ENCODE measurements at regions not wholly inside any gene's neighbourhood (a gene's known extent, or its start where the extent isn't known, plus 50 kb on each side); places are given as distances from the start of the nearest gene placed in this dataset.

DNA sequence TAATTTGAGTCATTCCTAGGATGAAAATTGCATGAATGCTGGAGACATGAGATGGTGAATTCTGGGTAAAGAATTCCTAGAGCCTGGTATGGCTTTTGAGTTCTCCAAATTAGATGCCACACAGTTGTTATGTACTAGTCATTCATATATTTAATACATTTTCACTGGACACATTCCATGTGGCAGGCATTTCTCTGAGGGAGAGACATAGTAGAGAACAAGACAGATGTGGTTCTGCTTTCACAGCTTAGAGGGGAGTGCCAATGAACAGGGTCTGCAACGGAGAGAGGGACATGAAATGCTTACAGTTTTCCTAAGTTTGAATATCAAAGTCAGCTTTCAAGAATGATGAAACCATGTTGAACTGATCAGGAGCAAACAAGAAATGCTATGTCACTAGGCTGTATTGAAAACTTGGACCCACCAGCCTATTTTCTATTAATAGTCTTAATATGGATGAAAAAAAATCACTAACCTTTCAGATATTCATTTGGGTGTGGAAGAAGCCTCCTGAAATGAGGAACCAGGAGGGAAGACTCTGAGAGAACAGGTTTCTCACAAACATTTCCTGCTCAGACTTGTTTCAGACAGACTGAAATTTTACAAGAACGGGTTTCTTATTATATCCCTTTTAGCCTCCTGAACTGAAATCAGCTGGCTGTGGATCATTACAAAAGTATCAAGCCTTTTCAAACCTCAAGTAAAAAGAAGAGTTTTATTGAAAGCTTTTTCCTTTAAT, 276.0 kb upstream of the TET2 start:
- no peak for DNase-seq (ENCODE audit: low spot score)
- no peak for ATAC-seq
- intact Hi-C loops (cut with DNase I) = no loop called here

GRCh38 chr4:104878936-104879335, 267.7 kb upstream of the TET2 start:
- intact Hi-C loops (cut with DNase I) = no loop called here
- no peak for DNase-seq (ENCODE audit: low spot score)
- no peak for ATAC-seq

DNA sequence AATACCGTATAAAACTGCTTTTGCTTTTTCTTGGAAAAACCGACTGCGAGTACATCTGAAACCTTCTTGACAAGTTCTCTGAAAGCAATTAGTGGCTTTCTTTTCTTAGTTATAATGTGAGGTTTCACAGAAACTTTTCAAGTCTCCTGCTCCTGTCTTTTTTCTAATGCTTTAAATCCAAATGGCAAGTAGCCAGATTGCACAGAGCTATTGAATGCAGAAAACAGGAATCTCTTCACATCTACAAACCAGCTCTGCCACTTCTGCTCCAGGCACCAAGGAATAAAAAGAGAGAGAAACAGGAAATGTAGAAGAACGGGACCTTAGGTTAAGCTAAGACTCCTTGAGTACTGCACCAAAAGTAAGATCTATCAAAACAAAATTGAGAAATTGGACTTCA, 267.3 kb upstream of the TET2 start:
- DNase-seq (ENCODE audit: low spot score) = no peak
- intact Hi-C loops (cut with DNase I) = no loop called here

DNA sequence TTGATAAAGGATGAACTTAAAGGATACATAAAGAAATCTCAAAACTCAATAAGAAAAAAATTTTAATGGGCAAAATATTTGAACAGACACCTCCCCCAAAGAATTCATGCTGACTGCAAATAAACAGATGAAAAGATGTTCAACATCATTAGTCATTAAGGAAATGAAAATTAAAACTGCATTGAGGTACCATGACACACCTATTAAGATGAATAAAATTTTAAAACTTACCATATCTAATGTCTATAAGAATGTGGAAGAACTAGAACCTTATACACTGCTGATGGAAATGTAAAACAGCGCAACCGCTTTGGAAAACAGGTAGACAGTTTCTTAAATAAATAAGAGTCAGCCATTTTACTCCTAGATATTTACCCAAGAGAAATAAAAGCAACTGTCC, 266.8 kb upstream of the TET2 start:
- intact Hi-C loops (cut with DNase I) = no loop called here
- DNase-seq (ENCODE audit: low spot score) (no peak), ATAC-seq (no peak)

More for the DNA sequence above, 267.3 kb upstream of the TET2 start:
- no peak for ATAC-seq

DNA sequence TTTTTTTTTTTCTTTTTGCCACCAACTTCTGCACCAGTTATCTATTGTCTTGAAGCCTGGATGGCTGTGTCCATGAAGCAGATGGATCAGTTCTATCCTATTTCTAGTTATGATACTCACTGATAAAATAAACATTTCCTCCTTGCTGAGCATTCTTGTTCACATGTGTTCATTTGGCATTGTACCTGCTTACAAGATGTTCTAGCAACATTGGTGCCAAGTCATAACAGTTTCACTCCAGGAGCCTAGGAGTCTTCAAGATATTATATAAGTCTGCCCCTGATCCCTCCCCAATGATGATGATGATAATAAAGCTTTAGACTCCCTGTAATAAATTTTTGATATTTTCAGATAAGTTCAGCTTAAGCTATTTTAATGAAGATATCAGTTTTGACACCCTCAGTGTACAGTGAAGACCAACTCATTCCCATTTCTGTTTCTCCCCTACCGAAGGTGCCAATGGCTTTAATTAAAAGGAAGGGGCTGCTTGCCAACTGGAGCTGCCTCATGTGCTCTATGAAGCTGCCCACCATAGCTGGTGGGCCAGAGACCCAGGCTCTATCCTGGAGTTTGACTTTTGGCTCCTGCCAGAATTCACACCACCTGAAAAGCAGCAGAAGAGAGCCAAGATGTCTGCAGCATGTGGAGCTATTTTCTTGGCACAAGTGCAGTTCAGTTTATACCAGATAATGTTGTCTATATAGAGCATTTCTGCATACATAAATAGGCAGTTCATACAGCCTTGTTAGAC, 265.4 kb upstream of the TET2 start:
- ATAC-seq = no peak
- no peak for DNase-seq (ENCODE audit: low spot score)
- intact Hi-C loops (cut with DNase I) = no loop called here

GRCh38 chr4:104890598-104891275, 255.9 kb upstream of the TET2 start:
- DNase-seq (ENCODE audit: low spot score) (no peak), ATAC-seq (no peak)
- intact Hi-C loops (cut with DNase I) = no loop called here

DNA sequence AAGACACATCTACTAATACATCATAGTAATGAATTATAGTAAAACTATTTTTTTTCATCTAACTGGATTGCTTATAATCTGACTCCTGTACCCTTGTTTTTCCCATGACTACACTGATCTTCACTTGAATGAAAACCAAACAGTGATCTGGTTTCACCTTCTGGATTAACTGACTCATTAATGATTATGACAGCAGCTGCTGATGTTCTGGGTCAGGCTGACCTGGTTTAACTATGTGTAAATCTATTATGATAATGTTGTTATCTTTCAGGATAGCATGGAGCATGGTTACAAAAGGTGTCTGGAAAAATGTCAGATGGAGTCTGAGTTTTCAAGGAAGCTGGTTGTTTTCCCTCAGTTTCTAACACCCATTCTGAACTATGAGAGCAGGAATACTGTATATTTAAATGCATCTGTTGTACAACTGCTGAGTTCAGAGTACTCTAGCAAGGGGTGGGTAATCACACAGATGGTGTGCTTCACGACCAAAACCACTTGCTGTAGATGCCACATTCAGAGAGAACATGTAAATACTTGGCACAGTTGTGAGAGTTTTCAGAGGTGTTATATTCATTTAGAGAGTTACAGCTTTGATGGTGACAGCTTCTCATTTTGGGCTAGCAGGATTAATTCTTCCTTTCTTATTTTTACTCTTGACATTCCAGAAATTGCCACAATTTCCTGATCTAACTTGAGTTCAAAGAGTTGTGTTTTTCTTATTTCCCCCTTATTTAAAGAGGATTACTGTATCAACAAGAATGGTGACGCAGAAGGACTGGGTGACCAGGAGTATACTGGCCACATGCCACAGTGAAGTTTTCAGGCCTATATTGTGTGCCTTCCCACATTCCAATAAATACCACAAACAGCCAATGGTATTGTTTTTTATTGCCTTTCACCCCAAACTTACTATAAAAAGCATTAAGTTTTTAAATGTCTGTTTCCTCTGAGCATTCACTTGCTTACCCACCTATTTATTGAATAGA, 249.7 kb upstream of the TET2 start:
- DNase-seq (ENCODE audit: low spot score) = no peak
- intact Hi-C loops (cut with DNase I) = no loop called here
- ATAC-seq = no peak

DNA sequence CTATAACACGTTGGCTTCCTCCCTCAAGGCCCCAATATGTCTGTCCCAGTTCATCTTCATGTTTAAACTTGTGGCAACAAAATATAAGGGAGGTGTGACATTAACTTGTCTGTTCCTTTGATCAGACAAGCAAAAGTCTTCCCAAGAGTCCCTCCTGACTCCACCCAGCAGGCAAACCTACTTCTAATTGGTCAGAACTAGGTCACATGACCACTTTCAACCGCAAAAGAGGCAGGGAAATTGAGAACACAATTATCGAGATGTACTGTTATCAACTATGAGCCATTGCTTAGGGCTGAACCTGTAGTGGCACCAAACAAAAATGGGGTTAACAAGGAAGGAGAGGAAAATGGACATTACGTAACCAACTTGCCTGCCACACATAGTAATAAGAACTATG, 246.8 kb upstream of the TET2 start:
- DNase-seq (ENCODE audit: low spot score) (no peak), ATAC-seq (no peak)
- intact Hi-C loops (cut with DNase I) = no loop called here

GRCh38 chr4:104901438-104901837, 245.2 kb upstream of the TET2 start:
- no peak for ATAC-seq
- intact Hi-C loops (cut with DNase I) = no loop called here
- no peak for DNase-seq (ENCODE audit: low spot score)

- DNase-seq (ENCODE audit: low spot score) (no peak), ATAC-seq (no peak)
- intact Hi-C loops (cut with DNase I) = no loop called here
Measured at GRCh38 chr4:104901961-104902605, 244.6 kb upstream of the TET2 start.

- no peak for DNase-seq (ENCODE audit: low spot score)
- intact Hi-C loops (cut with DNase I) = no loop called here
- peak; percentile 70 for ATAC-seq
Measured at GRCh38 chr4:104905065-104905464, 241.6 kb upstream of the TET2 start.

GRCh38 chr4:104905546-104905945, 241.1 kb upstream of the TET2 start:
- no peak for ATAC-seq
- intact Hi-C loops (cut with DNase I) = no loop called here
- no peak for DNase-seq (ENCODE audit: low spot score)

DNA sequence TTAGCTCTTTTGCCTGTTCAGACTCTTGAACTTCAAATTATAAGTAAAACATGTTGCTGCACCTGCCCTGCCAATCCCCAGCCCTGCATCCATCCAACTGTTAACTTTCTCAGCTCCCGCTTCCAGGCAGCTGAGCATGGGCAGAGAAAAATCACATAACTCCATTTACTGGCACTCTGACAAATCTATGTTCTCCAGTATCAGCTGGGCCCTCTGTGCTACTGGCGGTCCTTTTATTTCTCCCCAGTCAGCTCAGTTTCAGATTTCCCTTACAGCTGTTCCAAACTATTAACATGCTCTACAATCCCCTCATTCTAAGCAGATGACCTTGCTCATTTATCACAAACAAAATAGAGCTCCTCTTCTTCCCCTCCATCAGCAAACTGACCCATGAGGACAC, 240.4 kb upstream of the TET2 start:
- DNase-seq (ENCODE audit: low spot score) (no peak), ATAC-seq (no peak)
- intact Hi-C loops (cut with DNase I) = no loop called here

- ATAC-seq (no peak), DNase-seq (ENCODE audit: low spot score) (no peak)
- intact Hi-C loops (cut with DNase I) = no loop called here
Measured at GRCh38 chr4:104907074-104907649, 239.5 kb upstream of the TET2 start.

GRCh38 chr4:104907991-104908390, 238.7 kb upstream of the TET2 start:
- intact Hi-C loops (cut with DNase I) = no loop called here
- ATAC-seq (no peak), DNase-seq (ENCODE audit: low spot score) (no peak)

DNA sequence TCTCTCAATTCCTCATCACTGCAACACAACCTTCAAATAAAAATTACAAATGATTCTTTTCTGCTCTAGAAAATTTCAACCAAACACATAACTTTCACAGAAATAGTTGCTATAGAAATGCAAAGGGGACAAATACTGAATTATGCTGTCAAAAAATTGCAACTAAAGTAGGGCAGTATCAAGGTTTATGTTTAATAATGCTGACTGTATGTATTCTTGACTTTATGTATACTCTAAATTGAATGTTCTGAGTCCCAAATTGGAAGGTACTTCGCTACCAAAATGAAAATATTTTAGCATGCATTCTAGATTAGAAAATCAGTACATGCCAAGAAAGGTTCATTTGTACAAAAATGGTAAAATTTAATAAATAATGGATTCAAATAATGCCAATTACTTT, 237.3 kb upstream of the TET2 start:
- intact Hi-C loops (cut with DNase I) = no loop called here
- ATAC-seq = no peak

DNA sequence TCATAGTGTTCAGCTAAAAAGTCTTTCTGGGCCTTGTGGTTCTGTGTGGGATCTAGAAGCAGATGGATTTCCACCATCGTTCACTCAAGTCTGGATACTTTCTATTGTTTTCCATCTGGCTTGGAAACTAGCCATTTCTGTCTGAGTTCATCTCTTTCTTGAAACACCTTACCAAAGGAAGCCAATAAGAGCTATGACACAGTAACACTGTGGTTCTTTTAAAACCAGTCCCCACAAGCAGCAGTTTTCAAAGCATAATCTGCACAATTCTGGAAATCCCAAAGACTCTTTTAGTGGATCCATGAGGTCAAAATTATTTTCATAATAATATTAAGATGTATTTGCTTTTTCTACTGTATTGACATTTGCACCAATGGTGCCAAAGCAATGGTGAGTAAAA, 234.2 kb upstream of the TET2 start:
- ATAC-seq (no peak), DNase-seq (ENCODE audit: low spot score) (no peak)
- intact Hi-C loops (cut with DNase I) = no loop called here

More for the DNA sequence above, 237.3 kb upstream of the TET2 start:
- no peak for DNase-seq (ENCODE audit: low spot score)

GRCh38 chr4:104915373-104915772, 231.3 kb upstream of the TET2 start:
- DNase-seq (ENCODE audit: low spot score) (no peak), ATAC-seq (no peak)
- intact Hi-C loops (cut with DNase I) = no loop called here

Measured in sciatic nerve (tissue), 2 donors.